HEK293 (cell line): ENCODE measurements at regions not wholly inside any gene's neighbourhood (a gene's known extent, or its start where the extent isn't known, plus 50 kb on each side); places are given as distances from the start of the nearest gene placed in this dataset.
"Not testable (repeated sequence)": the region's sequence is repeated elsewhere in the genome, so short reads cannot be mapped to it uniquely, and the experiment has no call there.

Experiments used
- CTCF ChIA-PET: fragments of 350-600 bp; formaldehyde crosslinking; extraction: SDS; loops from one replicate; lab custom pipeline; 2021; ENCODE audit warnings: antibody characterized with exemption; lab: Yijun Ruan, JAX
- POLR2A ChIA-PET: fragments of 300-600 bp; formaldehyde crosslinking; extraction: SDS; loops from one replicate; lab custom pipeline; 2020; ENCODE audit warnings: antibody characterized with exemption, inconsistent platforms; lab: Yijun Ruan, JAX
- H3K27ac ChIP-seq: fragments of 200-500 bp; sonication (Bioruptor generic); 2 replicates; pipeline ENCODE4 v1.5.1; 2014; ENCODE audit warnings: low read depth, low read length, control low read depth, inconsistent platforms; ENCODE audit errors: extremely low read depth
- H3K36me3 ChIP-seq, 2 experiments: fragments of 200-500 bp in 1 of 2; sonication (Bioruptor generic) in 1 of 2; 1 replicate in 1 of 2; 2 replicates in 1 of 2; pipeline ENCODE4 v1.5.1; 2014 to 2017; ENCODE audit warnings: inconsistent platforms in 2 of 2, low read length in 2 of 2; ENCODE audit not compliant: control insufficient read depth in 2 of 2, insufficient read depth in 1 of 2
- H3K4me1 ChIP-seq: fragments of 200-500 bp; sonication (Bioruptor generic); 2 replicates; pipeline ENCODE4 v1.5.1; 2014; ENCODE audit warnings: mild to moderate bottlenecking, low read length, inconsistent platforms; ENCODE audit not compliant: control insufficient read depth, insufficient read depth
- H3K4me3 ChIP-seq: 2 replicates; pipeline ENCODE4 v1.5.1; 2011; ENCODE audit warnings: low read depth, mild to moderate bottlenecking, control low read depth, low read length, moderate library complexity
- H3K9me3 ChIP-seq: fragments of 200-500 bp; sonication (Bioruptor generic); 2 replicates; pipeline ENCODE4 v1.5.1; 2014; ENCODE audit warnings: low read depth, low read length, inconsistent platforms; ENCODE audit not compliant: control insufficient read depth, insufficient read depth
- HIC1 ChIP-seq: fragments of 450-650 bp; formaldehyde crosslinking; IDR thresholded peaks from 2 replicates; pipeline ENCODE4 v1.5.1; 2016; ENCODE audit warnings: missing biosample characterization, missing genetic modification characterization
- KLF10 ChIP-seq: fragments of 450-650 bp; IDR thresholded peaks from 2 replicates; pipeline ENCODE4 v1.5.1; 2018; ENCODE audit warnings: missing biosample characterization, mild to moderate bottlenecking, missing genetic modification characterization
- KLF7 ChIP-seq: fragments of 450-650 bp; formaldehyde crosslinking; IDR thresholded peaks from 2 replicates; pipeline ENCODE4 v1.5.1; 2016; ENCODE audit warnings: missing biosample characterization, missing genetic modification characterization, borderline replicate concordance
- KLF8 ChIP-seq: fragments of 450-650 bp; formaldehyde crosslinking; IDR thresholded peaks from 2 replicates; pipeline ENCODE4 v1.5.1; 2016; ENCODE audit warnings: missing biosample characterization, missing genetic modification characterization
- PRDM4 ChIP-seq: fragments of 450-650 bp; formaldehyde crosslinking; IDR thresholded peaks from 2 replicates; pipeline ENCODE4 v1.5.1; 2017; ENCODE audit warnings: missing biosample characterization, missing genetic modification characterization
- SETDB1 ChIP-seq: IDR thresholded peaks from one replicate; pipeline ENCODE4 v1.6.1; 2017; ENCODE audit warnings: mild to moderate bottlenecking, low read length, moderate library complexity, mixed read lengths; ENCODE audit not compliant: insufficient read length
- SP2 ChIP-seq: fragments of 450-650 bp; formaldehyde crosslinking; IDR thresholded peaks from 2 replicates; pipeline ENCODE4 v1.5.1; 2016; ENCODE audit warnings: missing biosample characterization, missing genetic modification characterization
- YY1 ChIP-seq: fragments of 450-650 bp; formaldehyde crosslinking; IDR thresholded peaks from 2 replicates; pipeline ENCODE4 v1.5.1; 2018; ENCODE audit warnings: missing biosample characterization, missing genetic modification characterization
- ZBTB10 ChIP-seq: fragments of 450-650 bp; formaldehyde crosslinking; IDR thresholded peaks from 2 replicates; pipeline ENCODE4 v1.5.1; 2016; ENCODE audit warnings: missing biosample characterization, missing genetic modification characterization
- ZFHX2 ChIP-seq: fragments of 450-650 bp; formaldehyde crosslinking; conservative IDR thresholded peaks from 2 replicates; pipeline ENCODE4 v1.5.1; 2016; ENCODE audit warnings: missing biosample characterization, missing genetic modification characterization
- ZNF214 ChIP-seq: fragments of 450-650 bp; formaldehyde crosslinking; IDR thresholded peaks from 2 replicates; pipeline ENCODE4 v1.5.1; 2017; ENCODE audit warnings: missing biosample characterization, mild to moderate bottlenecking, missing genetic modification characterization, borderline replicate concordance
- ZNF23 ChIP-seq: fragments of 450-650 bp; formaldehyde crosslinking; IDR thresholded peaks from 2 replicates; pipeline ENCODE4 v1.5.1; 2016; ENCODE audit warnings: missing biosample characterization, missing genetic modification characterization, borderline replicate concordance
- ZNF248 ChIP-seq: fragments of 450-650 bp; formaldehyde crosslinking; IDR thresholded peaks from 2 replicates; pipeline ENCODE4 v1.5.1; 2017; ENCODE audit warnings: missing biosample characterization, missing genetic modification characterization
- ZNF311 ChIP-seq: fragments of 450-650 bp; formaldehyde crosslinking; IDR thresholded peaks from 2 replicates; pipeline ENCODE4 v1.5.1; 2017; ENCODE audit warnings: missing biosample characterization, missing genetic modification characterization, borderline replicate concordance
- ZNF335 ChIP-seq: fragments of 450-650 bp; formaldehyde crosslinking; conservative IDR thresholded peaks from 2 replicates; pipeline ENCODE4 v1.5.1; 2016; ENCODE audit warnings: missing biosample characterization, missing genetic modification characterization
- ZNF529 ChIP-seq: fragments of 450-650 bp; formaldehyde crosslinking; IDR thresholded peaks from 2 replicates; pipeline ENCODE4 v1.5.1; 2017; ENCODE audit warnings: missing genetic modification characterization, missing biosample characterization; ENCODE audit not compliant: insufficient replicate concordance
- ZNF548 ChIP-seq: fragments of 450-650 bp; formaldehyde crosslinking; IDR thresholded peaks from 2 replicates; pipeline ENCODE4 v1.5.1; 2016; ENCODE audit warnings: missing biosample characterization, missing genetic modification characterization
- ZNF558 ChIP-seq: fragments of 450-650 bp; formaldehyde crosslinking; IDR thresholded peaks from 2 replicates; pipeline ENCODE4 v1.5.1; 2016; ENCODE audit warnings: missing biosample characterization, missing genetic modification characterization
- ZNF837 ChIP-seq: fragments of 450-650 bp; formaldehyde crosslinking; IDR thresholded peaks from 2 replicates; pipeline ENCODE4 v1.5.1; 2016; ENCODE audit warnings: missing biosample characterization, missing genetic modification characterization
- ZSCAN23 ChIP-seq: fragments of 450-650 bp; formaldehyde crosslinking; IDR thresholded peaks from 2 replicates; pipeline ENCODE4 v1.5.1; 2016; ENCODE audit warnings: missing biosample characterization, missing genetic modification characterization
- ZSCAN5A ChIP-seq: fragments of 450-650 bp; formaldehyde crosslinking; IDR thresholded peaks from 2 replicates; pipeline ENCODE4 v1.5.1; 2016; ENCODE audit warnings: missing biosample characterization, missing genetic modification characterization

- Histone ChIP-seq H3K27ac (no peak overlapping the region), H3K36me3 (no peaks in the 10 kb centered on the region), H3K4me1 (no peaks in the 10 kb centered on the region), H3K4me3 (no peak overlapping the region), H3K9me3 (no peaks in the 10 kb centered on the region)
- CTCF ChIA-PET = interaction anchor here (0.7 kb wide), 2 partner anchors 75 to 194 kb away, joined by 3 read pairs; no protein-coding TSS in a partner anchor
- POLR2A ChIA-PET = no interaction called here
- TF ChIP-seq ZNF558 (tag by site-specific recombination) (no peak), ZNF529 (no peak), ZNF248 (no peak), ZNF837 (no peak), KLF10 (tag by site-specific recombination) (no peak), SETDB1 (no peak), PRDM4 (tag by site-specific recombination) (no peak), ZNF335 (tag by site-specific recombination) (no peak), ZSCAN5A (tag by site-specific recombination) (no peak), YY1 (tag by site-specific recombination) (no peak), ZNF548 (no peak), ZNF23 (tag by site-specific recombination) (no peak), ZFHX2 (tag by site-specific recombination) (no peak)
These were observed 1145.6 kb upstream of the DIAPH2 start for GRCh38 chrX:95539041-95539440.

GRCh38 chrX:95549552-95549951 is 1135.1 kb upstream of the DIAPH2 start:
- H3K36me3 ChIP-seq, CTCF ChIA-PET, POLR2A ChIA-PET, H3K4me3 ChIP-seq, H3K4me1 ChIP-seq, H3K9me3 ChIP-seq, H3K27ac ChIP-seq: not testable (repeated sequence)

GRCh38 chrX:95585321-95585720 is 1099.3 kb upstream of the DIAPH2 start:
- no peak overlapping the region for H3K27ac ChIP-seq
- no peaks in the 10 kb centered on the region for H3K9me3 ChIP-seq
- TF ChIP-seq ZSCAN23 = no peak
- TF ChIP-seq ZBTB10 (tag by site-specific recombination) = no peak
- TF ChIP-seq KLF7 (tag by site-specific recombination) = no peak
- no peak for TF ChIP-seq ZNF311 (tag by site-specific recombination)
- TF ChIP-seq SP2 (tag by site-specific recombination) = no peak
- TF ChIP-seq ZNF214 = no peak
- no peak for TF ChIP-seq KLF8 (tag by site-specific recombination)
- no peak for TF ChIP-seq HIC1 (tag by site-specific recombination)
- ChIA-PET POLR2A (no interaction called here), CTCF (no interaction called here)
- H3K4me1 ChIP-seq = no peaks in the 10 kb centered on the region
- H3K4me3 ChIP-seq = no peak overlapping the region
- H3K36me3 ChIP-seq = no peaks in the 10 kb centered on the region
